HG03039 (cell line): ENCODE measurements at regions not wholly inside any gene's neighbourhood (a gene's known extent, or its start where the extent isn't known, plus 50 kb on each side); places are given as distances from the start of the nearest gene placed in this dataset.

Experiments
- ATAC-seq: cut with Tn5 transposase; IDR thresholded peaks from one replicate; pipeline ENCODE4 v1.9.1; 2021; ENCODE audit warnings: mild to moderate bottlenecking, moderate library complexity; ENCODE audit not compliant: unreplicated experiment

DNA sequence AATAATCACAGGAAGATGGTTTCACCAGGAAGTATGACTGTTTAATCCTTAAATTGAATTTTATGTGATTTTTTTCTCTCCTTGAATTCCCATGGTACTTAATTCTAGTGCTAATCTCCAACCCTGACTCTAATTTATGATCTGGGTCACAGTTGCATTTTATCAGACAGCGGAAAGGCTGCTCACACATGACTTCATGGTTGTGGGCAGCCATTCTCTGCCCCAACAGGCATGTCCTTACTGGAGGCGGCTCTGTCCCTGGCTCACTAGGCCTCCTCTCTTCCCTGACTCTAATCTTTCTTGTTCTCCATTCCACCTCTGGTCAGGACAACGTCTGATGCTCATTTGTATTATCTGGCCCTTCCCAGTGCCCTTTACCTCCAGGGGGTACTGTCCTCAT lies 184.4 kb downstream of the CHST1 start:
- no peak for ATAC-seq

DNA sequence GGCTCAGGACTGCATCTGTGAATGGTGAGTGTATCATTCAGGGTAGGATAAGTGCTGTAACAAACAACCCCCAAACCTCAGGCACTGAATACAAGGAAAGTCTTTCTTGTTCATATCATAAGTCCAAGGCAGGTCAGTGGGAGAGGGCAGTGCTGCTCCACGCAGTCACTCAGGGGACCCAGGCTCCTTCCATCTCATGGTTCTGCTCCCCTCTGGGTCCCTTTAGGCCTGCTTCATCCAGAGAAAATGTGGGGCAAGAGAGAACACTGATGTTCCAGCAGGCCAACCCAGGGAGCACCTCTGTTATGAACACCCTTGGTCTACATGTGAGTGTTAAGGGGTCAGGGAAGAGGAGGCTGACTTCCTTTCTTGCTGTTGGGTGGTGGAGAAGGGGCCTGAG lies 187.8 kb downstream of the CHST1 start:
- ATAC-seq = no peak

DNA sequence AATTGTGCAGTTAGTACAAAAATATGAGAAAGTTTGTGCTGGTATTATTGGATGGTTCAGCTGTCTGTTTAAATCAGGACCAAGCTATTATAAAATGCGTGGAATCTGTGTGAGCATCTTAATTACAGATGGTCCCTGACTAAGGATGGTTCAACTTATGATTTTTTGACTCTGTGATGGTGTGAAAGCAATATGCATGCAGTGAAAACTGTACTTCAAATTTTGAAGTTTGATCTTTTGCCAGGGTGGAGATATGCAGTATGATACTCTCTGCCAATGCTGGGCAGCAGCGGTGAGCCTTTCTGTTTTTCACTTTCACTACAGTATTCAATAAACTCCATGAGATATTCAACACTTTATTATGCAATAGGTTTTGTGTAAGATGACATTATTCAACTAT lies 189.3 kb downstream of the CHST1 start:
- ATAC-seq = no peak

DNA sequence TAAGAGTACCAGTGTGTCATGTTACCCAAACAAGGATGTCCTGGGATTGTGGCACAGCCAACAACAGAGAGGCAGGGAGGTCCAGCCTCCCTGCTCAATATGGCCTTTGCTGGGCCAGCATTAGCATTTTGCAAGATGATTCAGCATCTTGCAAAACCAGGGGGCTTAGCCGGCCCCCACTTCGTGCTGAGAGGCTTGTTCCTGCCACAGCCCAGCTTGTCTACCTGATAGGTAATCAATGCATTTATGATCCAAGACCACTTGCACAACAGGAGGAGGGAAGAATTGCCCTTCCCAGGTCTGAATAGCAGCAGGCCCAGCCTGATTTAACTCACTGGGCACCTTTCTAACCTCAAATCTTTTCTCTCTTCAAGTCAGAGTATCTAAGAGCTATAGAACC lies 189.0 kb upstream of the SYT13 start:
- no peak for ATAC-seq

DNA sequence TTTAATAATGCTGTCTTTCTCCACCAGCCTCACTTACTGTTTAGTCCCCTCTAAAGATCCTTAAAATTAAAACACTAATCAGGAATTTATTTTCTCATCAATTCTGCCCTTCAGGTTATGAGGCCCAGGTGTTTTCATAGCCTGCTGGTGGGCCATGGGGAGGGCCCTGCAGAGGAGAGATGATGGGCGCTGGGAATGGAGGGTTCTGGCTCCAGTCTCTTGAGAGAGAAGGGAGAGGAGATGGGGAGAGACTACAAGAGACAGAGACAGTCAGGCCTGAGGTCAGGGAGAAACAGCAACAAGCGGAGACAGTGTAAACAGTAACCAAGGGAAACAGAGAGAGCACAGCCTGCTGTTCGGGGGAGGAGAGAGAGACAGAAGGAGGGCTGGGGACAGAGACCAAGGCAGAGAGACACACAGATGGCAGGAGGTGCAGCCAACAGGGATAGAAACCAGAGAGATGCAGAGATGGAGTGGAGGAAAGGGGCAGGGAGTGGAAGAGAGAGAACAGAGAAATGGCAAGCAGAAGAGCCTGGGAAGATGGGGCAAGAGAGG lies 187.3 kb upstream of the SYT13 start:
- ATAC-seq = no peak

DNA sequence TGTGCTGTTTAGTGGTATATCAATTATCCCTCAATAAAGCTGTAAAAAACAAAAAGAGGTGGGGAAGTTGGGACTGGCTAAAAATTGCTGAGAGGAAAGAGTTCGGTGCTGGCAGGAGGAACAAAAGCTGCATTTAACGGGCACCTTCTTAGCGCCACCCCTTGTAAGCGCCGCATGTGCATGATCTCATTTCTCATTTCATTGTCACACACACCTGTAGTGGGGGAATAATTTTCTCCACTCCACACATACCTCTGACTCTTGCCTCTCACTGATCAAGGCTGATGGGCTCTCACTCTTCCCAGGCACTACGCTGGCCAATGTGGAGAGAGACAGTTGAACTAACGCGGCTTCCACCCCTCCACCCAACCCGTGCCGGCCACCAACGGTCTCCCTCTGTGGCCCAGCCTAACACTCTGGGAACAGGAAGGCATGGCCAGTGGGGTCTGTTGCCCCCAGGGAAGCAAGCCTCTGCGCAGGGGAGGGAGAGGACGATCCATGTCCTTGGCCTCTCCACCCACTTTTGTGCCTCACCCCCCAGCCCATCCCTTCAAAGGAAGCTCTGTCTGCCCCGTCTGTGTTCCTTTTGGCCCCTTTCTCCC lies 186.7 kb upstream of the SYT13 start:
- no peak for ATAC-seq

DNA sequence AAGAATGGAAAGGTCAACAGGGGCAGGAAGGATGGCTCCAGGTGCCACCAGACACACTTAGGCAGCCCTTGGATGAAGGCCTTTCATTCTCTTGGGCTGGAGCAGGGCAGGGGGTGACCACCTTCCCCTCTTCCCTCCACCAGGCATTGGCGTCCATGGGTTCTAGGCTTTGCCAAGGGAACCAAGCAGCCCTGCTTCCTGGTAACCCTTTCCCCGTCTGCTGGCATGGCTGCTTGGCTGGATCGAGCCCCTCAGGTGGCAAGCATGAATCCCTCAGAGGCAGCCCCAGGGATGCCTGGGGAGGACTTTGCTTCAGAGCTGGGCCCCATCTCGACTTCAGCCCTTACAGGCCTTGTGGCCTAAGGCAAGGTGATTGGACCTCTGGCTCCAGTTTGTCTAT lies 185.1 kb upstream of the SYT13 start:
- no peak for ATAC-seq

DNA sequence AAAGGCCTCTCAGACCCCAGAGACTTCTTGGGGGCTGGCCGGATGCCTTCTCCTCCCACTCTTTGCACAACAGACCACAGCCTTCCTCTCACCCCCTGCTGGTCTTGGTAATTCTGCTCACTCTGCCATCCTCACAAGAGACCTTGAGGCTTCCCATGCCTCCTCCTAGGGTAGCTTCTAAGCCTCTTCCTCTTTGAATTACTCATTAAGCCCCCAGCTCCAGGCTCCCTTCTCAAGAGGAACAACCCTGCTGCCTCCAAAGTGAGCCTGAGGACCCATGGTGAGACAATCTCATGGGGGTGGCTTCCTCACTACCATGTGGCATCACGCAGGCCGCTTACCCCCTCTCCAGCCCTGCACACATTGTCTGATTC lies 184.6 kb upstream of the SYT13 start:
- ATAC-seq = no peak

DNA sequence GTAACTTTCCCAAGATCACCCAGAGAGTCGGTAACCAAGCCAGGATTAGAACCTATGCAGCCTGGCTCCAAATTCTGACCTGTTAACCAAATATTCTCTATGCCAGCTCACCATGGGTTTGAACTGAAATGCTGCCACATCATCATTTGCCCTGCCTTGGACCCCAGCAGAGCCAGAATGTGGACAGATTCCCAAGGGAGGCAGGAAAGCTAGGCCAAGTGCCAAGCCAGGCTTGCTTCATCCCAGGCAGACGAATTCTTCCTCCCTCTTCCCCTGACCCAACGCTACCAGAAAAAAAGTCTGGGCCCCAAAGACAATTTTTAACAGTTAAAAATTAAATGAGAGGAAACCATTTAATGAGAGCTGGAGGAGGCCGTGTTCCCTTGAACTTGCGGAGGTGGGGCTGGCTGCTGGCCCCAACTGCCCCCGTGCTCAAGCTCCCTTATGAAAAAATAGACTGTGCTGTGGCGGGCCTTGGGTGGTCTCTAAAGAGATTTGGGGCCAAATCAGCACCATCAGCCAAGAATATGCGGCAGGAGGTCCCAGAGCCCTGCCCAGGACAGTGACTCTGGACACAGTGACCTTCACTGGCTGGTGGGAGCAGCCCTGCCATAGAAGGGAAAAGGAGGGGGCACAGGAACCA lies 184.1 kb upstream of the SYT13 start:
- ATAC-seq = no peak

DNA sequence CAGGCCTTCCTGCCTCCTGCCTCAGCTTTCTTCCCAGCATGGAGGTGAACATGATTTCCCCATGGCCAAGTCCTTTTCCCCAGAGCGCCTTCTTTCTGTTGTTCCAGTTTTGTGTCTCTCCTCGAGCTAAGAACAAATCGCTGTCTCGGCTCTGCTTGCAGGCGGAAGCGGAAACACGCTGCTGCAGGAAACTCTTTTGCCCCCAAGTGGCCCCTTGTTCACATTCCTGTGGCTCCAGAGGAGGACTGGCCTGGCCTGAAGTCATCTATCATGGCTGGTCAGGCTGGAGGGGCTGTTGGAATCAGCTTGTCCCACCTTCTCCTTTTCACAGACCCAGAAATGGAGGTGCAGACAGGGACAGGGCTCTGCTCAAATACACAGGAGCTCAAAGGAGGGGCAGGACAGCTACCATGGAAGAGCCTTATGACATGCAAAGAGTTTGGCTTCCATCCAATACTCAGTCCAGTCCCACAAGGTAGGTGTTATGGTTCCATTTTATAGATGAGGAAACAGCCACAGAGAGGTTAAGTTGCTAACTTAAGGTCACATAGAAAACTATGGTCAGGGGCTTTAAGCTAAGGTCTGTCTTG lies 182.2 kb upstream of the SYT13 start:
- ATAC-seq = no peak

DNA sequence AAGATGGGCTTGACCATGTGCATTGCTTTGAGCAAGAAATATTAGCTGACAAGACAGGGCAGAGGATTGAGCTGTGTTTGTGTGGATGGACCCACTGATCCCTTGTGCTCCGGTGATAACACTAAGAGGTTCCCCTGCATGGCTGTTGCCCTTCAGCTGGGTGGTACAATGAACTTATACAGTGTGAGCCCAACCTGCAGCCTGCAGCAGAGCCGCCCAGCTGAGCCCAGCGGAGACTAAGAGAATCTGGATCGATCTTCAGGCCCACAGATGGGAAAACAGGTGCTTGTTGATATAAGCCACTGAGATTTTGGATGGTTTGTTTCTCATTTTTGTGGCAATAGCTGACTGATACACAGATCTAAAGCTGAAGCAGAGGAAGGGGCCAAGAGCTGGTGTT lies 177.4 kb upstream of the SYT13 start:
- ATAC-seq = no peak

DNA sequence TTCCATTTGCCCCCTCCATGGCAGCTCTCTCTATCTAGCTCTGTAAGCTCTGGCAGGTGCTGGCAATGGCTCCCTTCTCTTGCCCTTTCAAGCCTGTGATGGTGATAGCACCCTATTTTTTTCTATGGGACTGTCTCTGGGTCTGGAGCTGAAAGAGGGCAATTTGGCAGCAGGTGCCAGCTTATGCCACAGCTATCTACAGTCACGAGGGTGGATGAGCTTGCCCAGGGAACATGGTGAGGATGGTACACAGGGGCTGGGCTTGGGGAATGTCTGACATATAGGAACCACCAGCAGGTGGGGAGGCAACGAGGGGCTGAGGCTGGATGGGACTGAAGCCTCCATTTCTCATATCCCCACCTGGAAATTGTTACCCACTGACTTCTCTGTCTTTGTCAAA lies 175.4 kb upstream of the SYT13 start:
- no peak for ATAC-seq

DNA sequence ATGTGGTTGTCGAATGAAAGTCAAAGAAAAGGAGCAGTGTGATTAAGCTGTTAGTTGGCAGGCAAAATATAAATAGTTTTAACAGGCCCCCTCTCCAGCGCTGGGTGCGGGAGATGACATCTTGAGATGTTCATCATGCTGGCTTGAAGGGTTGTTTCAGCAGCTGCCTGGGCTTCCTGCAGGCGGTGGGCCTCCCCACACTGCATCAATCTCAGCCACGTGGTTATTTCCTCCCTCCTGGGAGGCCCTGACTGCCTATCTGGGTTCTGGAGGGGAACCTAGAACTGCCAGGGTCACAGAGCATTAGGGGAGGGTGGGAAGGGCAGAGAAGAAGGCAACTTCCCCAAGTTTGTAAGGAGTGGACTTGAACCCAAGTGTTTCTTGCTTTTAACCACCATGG lies 173.3 kb upstream of the SYT13 start:
- no peak for ATAC-seq

DNA sequence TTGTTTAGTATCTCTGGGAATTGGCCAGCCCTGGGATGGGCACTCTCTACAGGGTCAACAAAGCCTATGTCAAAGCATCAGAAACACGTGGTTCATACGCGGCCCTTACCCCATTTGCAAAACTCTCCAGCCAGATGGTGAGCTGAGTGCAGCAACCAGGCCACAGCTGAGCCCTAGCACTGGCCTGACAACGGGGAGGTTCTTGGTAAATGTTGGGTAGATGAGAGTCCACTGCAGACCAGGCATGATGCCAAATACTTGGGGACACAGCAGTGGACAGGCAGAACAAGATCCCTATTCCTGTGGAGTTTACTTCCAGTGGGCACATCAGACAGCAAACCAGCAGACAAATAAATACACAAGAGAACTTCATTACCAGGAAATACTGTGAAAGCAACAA lies 172.1 kb upstream of the SYT13 start:
- no peak for ATAC-seq

DNA sequence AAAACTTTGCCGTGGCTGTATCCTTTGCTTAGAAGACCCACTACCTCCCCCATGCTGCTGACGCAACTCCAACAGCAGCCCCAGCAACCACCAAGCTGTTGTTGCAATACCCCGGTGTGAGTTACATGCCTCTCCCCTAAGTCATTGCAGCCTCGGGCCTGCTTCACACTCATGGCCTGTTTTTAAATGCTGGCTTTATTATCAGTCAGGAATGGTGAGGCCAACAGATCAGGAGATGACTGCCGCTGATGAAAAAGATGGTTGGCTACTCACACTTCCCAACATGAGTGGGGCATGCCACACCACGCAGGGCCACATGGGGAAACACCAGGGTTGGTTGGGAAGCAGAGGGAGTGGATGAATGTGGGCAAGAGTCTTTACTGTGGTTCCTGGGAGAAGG lies 171.5 kb upstream of the SYT13 start:
- no peak for ATAC-seq

DNA sequence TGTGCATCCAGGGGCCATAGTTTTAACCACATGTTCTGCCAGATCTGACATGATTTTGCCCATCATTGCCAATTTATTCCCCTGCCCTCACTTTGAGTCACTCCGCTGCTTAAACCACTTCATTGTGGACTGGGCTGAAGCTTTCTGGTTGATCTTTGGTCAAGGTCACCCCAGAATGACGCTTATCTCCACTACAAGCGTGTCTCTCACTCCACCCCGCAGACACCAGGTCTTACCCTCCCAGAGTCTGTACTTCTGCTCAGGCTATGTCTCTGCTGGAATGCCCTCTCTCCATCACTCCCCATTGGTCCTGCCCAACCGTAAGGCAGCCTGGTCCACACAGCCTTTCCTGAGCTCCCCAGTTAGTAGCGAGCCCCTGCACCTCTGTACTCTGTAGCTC lies 170.5 kb upstream of the SYT13 start:
- no peak for ATAC-seq

DNA sequence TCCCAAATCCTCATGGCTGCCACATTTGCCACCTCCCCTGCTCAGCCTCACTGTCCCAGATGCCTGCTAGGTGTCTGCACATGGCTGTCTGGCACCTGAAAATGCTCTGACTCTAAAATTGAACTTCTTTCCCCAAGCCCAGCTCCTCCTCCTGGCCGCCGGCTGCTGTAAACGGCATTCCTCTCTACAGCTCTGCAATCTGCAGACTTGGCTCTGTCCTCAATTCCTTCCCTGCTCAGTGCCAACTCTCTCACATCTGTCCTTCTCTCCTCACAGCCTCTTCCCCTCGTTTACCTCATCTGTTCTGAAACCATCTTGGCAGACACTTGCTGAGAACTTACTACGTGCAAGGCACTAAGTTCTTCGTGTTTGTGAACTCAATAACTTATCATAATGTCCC lies 169.4 kb upstream of the SYT13 start:
- no peak for ATAC-seq

DNA sequence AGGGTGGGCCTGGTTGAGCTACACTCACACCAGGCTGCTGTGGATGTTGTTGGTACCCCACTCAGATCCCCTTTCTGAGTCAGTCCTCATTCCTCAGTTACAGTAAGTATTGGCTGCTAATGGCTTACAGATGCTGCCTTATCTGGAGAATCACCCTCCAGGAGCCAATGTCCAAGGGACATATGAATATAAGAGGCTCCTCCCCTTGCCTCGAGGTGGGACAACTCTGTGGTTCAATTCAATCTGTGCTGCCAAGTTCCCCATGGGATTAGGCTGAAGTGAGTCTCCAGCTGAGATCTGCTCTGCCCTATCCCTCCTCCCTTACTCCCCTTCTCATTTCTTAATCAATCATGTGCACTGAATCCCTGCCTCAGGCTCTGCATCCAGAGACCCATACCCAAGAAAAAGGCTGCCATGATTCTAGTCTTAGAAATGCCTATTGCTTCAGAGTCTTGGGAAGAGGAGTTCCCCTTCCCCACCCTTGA lies 168.8 kb upstream of the SYT13 start:
- no peak for ATAC-seq

DNA sequence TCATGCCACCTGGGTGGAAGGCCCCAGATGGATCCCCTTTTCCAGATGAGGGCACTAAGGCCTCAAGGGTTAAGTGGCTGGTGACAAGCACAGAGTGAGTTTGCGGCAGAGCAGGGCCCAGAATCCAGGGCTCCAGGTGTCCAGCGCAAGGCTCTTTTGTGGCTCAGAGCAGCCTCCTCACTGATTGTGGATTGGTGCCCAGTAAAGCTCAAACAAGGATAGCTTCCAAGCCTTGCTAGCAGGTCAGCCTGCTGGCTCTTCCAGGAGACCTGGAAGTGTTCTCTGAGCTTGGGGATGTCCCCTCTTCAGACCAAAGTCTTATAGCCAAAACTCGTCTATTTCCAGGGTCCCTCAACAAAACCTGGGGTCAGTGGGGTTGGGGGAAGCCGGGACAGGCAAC lies 167.6 kb upstream of the SYT13 start:
- ATAC-seq = no peak

DNA sequence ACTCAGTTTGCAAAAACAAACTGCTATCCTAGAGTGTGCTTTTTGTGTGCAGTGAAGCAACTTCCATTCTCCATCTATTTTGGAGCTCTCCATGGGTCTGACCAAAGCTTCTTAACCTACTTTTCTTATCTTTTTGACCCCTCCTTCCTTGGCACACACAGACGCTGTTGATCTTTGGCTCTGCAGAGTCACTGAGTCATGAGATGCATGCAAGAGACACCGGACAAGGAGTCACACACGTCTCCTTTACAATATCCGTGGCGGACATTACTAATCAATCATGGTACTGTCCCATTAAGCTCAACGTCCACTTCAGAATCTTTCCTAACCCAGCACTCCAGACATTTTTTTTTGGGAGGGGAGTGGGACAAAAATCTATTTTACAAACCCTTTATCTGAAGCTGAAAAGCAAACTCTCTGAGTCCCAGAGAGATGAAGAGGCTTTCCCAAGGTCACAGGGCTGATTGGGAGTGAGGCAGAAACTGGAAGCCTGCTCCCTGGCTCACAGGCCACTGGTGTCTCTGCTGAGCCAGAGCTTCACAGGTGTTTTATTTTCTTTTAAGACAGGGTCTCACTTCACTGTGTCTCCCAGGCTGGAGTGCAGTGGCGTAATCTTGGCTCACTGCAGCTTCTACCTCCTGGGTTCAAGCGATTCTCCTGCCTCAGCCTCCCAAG lies 165.8 kb upstream of the SYT13 start:
- no peak for ATAC-seq

DNA sequence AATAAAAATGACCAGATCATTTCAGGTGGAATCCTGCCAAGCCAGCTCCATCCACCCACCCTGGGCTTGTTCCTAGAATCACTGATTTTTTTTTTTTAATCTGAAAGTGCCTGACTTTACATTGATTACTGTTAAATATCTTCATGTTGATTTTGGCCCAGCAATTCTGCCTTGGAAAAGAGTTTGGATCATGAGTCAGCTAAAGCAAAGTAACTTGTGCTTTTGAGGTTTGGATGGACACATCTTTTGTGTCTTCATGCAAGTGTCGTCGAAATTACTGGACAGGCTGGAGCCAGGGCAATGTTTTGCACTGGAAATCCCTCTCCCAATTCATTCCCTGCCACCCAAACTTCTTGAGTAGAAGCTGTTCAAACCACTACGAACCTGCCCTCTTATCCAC lies 164.0 kb upstream of the SYT13 start:
- ATAC-seq = no peak

DNA sequence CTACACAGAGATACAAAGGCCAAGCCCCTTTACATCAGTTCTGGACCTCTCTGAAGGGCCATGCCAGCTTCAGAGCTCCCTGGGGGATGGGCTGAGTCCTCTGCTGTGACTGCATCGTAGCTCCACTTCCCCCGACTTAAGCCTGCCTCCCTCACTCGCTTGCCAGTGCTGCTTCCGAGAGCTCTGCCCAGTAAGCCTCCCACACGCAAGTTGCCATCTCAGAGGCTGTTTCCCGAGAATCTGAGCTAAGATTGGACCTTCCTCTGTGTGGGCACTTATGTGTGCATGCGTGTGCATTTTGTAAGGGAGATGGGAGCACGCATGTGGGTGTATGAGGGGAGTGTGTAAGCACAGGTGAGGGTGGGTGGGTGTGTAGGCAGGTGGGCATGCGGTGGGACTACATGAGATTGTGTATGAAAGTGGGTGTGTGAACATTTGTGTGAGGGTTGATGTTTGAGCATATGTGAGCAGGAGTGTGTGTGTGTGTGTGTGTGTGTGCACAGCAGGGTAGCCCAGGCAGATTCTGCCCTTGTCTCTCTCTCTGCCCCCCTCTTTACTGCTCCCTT lies 163.0 kb upstream of the SYT13 start:
- ATAC-seq = no peak
